ENCODE measurements at regions not wholly inside any gene's neighbourhood (a gene's known extent, or its start where the extent isn't known, plus 50 kb on each side); places are given as distances from the start of the nearest gene placed in this dataset.

DNA sequence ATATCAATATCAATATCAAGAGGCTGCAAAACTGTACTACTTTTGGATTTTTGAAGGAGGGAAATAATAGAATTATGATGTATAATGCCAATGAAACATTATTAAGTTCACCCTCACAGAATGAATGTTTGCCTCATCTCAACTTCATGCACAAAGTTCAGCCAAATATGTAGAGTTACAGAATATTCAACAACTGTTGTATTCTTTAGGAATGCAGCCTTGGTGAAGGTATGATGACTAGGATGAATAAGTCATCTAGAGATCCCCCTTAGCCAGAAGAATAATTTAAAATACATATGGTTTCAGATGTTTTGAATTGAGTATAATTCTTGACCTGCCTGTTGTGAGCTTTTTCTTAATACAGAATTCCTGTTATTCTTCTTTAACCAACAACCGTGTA, 308.3 kb downstream of the COX7C start:
- TF ChIP-seq CTCF (IDR thresholded peaks at IDR 0.05) (no peak), POLR2A (IDR thresholded peaks at IDR 0.05; ENCODE audit: low read depth) (no peak), POLR2AphosphoS5 (IDR thresholded peaks at IDR 0.05) (no peak), EP300 (IDR thresholded peaks at IDR 0.05) (no peak)

Measured in esophagus muscularis mucosa (tissue), 4 donors.